GM18517 (cell line): ENCODE measurements at regions not wholly inside any gene's neighbourhood (a gene's known extent, or its start where the extent isn't known, plus 50 kb on each side); places are given as distances from the start of the nearest gene placed in this dataset.
"Not testable (repeated sequence)": the region's sequence is repeated elsewhere in the genome, so short reads cannot be mapped to it uniquely, and the experiment has no call there.

ENCODE experiments used
- ATAC-seq: cut with Tn5 transposase; IDR thresholded peaks from one replicate; pipeline ENCODE4 v1.9.1; 2021; ENCODE audit warnings: mild to moderate bottlenecking, moderate library complexity; ENCODE audit not compliant: unreplicated experiment

DNA sequence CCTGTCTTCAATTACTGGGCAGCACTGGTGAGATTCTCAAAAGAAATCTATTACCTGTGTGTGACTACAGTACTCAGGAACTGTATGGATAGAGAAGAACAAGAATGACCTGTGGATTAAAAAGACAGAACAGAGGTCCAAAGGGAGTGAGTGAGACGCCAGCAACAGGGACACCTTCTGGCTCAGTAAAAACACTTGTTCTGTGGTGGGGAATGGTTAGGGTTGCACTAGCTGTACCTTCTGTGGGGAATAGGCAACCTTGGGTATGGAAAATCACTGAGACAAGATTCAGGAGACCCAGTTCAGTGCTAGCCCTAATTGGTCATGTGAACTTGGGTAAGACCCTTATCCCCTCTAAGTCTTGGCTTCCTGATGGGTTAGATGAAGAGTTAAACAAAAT lies 986.0 kb downstream of the TSN start:
- no peak for ATAC-seq

DNA sequence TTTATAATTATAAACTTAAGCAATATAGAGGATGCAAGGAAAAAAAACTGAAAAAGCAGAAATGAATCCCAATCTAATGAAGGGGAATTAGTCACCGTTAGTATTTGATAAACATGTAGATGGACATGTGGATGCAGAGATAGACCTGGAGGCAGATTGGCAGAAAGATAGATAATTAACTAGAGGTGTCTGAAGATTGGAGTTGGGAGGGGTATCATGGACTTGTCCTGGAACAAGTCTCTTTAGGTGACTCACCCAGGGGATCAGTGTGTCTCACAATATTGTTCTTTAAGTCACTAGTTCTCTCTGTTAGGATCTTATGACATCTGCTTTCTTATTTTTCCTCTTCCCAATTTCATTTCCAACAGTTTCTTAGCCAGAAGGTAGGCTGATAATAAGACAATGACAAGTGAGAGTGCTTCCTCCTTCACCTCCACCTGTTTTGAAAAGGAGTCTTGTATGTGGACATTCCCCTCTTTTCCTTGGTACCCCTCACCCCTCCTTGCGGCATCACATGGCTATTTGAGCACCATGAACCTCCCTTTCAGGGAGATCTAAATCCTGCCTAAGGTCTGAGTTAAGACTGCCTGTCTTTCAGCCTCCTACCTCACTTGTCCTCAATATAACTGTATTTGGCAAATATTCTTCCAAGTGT lies 987.7 kb downstream of the TSN start:
- ATAC-seq = no peak

DNA sequence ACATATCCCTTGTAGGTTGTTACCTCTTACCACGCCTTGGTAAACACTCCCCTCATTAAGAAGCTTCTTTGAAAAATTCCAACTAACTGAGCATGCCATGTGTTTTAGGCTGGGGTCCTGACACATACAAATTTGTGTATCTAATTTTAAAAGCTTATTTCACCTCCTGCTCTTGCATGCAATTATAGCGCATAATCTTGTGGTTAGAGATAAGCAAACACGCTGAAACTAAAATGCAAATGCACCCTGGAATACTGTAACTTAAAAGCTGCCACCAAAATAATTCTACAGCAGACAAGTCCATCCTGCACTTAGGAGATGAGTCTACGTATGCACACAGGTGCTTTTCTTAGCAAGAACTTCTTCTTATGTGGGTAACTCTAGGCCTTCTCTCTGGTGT lies 990.2 kb downstream of the TSN start:
- ATAC-seq = no peak

DNA sequence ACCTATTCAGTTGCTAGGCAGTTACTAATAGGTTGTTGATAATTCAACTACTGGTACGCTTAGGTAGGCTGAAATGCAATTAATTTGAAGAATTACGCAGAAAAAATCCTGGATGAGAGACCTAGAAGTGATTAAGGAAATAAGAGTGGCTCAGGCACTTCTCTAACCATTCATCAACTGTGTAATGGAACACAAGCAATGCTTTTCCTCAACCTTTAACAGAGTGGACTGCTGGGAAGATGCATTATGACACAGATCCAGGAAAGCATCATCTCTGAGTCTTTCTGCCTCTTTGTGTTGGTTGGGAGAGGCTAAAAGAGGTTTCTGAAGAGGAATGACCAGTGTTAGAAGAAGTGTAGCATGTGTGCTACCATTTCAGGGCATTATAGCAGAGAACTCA lies 992.2 kb downstream of the TSN start:
- no peak for ATAC-seq

DNA sequence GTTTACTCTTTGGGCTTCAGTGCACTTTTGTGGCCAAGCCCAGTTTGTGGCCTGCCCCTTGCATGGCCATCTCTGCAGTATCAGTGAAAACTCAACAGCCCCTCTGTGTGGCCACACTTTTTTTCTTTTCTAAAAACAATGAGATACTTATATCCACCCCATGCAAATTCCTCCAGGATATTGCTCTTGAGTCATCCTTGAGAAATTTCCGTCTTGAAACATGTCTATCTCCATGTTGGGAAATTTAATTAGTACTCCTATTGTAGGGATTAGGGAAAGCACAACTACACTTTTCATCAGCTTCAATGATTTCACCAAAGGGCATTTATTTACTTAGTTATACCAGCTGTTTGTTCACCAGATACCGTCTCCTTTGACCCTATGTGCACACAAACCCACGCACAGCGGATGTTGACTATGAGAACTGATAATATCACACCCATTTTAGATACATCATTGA lies 993.1 kb downstream of the TSN start:
- no peak for ATAC-seq

DNA sequence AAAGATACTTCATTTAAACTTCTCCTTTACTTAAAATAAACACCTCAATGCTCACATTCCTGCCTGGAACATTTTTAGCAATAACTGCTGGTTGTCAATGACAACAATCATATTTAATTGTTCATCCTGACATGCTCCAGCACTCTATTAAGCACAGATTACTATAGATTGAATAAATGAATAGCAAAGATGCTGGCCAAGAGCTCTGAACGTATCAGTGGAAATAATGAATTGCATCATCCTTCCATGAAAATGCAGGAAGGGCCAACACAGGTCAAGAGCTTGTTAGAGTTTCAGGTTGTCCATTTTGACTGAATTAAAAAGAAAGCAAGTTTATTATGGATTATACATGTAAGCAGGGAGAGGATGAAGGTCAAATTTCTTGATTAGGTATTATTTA lies 994.0 kb downstream of the TSN start:
- ATAC-seq = no peak

DNA sequence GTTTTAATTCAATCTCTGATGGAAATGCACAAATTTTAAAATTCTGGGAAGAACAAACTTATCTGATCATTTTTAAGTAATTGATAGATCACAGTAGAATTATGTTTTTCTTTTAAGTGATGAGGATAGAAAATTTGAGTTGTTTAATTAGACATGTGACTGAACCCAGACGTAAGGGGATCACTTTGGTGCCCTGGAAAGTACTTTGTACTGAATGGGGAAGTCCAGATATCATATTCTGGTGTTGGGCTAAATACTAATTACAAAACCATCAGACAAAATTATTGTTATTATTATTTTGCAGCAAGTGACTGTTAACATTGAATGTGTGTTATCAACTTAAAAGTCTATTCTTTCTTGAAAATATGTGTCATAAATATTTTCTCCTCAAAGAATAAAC lies 994.6 kb downstream of the TSN start:
- no peak for ATAC-seq

DNA sequence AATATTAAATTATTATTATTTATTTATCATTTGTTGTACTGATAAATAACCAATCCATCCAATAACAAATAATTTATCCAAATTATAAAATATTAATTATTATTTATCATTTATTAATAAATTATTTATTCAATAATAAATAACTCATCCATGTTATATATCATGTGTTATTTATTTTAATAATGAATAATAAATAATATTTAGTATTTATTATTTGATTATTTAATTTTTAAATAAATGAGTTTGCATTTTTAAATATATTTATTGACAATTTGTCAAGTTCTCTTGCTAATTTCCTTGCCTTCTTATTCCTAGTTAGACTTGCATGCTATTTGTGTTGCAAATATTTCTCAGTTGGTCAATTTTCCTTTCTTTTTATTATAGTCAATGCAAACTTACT lies 995.4 kb downstream of the TSN start:
- ATAC-seq = no peak

DNA sequence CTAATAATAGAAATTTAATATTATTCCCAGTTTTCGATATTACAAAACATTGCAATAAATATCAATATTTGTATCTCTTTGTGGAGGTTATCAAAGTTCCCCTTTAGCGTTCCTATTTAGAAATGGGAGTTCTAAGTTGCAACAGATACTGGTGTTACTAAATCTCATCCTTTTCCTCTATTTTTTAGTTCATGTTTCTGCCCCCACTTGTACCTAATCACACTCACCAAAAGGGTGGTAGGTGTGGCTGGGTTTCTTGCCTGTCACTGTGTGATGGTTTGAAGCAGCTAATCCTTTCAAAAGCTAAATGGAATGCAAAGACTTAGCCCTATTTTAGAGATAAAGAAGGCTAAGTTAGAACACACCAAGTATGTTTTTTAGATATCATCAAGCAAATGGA lies 997.9 kb downstream of the TSN start:
- ATAC-seq = no peak

DNA sequence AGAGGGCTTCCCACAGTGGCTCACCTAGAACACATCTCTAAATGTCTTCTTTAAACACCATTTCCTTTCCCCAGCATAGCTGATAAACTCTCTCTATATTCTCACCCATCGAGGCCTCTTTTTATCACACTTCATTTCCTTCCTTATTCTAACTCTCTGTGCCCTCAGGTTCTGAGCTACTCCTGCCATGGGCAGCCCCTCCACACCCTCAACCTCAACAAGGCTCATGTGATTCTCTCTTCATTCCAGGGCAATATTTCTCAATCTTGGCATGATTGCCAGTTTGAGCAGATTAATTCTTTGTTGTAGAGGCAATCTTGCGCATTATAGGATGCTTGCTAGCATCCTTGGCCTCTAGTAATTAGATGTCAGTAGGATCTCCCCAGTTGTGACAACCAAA lies 999.1 kb downstream of the TSN start:
- ATAC-seq = no peak

DNA sequence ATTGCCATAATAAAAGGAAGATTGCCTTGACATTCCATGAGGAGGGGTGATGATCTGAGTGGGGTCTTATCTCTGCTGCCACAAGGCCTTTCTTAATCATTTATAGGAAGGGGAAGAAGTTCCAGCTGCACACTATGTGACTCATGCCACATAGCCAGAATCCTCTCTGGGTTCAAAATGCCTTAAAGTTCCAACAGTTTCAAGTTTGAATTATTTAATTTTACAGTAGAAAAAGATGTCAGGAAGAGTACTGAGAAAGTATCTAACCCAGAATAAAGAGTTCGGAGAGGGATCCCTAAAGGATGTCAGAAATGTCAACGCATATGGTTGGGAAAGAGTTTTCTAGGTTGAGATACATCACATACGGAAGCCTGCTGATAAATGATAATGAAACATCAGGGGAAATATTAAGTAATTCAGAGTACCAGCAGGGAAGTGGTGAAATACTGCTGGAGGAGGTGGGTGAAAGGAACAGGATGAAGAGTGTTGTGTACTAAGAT lies 999.9 kb downstream of the TSN start:
- no peak for ATAC-seq

DNA sequence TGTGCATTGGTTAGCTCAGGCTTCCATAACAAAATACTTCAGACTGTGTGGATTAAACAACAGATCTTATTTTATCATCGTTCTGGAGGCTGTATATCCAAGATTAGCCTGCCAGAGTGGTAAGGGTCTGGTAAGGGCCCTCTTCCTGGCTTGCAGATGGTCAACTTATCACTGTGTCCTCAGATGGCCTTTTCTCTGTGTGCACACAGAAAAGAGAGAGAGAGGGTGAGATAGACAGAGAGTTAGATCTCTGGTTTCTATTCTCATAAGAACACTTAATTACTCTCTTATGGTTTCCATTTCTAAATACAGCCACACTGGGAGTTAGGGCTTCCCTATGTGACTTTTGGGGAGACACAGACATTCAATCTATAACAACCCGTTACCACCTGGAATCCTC lies 1003.5 kb downstream of the TSN start:
- ATAC-seq = no peak

DNA sequence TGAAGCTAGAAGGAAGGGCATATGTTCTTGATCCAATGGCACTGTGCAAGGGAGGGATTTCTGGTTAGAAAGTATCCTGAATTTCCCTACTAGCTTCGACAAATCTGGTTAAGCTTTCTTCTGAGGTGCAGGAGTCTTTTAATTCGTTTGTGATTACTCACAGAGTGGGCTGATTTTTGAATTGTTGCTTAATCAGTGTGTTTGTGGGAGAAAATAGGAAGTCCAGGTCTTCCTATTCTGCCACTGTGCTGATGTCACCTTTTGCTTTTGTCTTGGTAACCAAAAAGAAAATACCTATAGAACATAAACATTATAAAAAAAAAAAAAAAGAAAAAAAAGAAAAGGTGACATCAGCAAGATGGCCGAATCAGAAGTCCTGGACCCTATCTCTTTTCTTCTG lies 1008.6 kb downstream of the TSN start:
- ATAC-seq = no peak

DNA sequence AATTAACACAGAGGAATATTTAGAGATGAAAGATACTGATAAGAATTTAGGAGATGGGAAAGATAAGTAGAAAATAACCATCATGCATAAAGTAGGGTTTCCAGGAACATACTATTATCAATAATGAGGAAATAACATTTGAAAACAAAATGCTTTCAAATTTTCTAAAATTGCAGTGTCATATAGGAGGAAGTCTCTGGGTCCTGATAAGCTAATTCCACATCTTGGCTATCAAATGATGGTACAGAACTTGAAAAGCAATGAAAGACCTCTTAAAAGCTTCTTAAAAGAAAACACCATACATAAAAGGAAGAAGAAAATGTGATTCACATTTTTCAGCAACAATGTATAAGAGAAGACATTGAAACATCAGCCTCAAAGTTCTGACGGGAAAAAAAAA lies 1024.8 kb downstream of the TSN start:
- no peak for ATAC-seq

DNA sequence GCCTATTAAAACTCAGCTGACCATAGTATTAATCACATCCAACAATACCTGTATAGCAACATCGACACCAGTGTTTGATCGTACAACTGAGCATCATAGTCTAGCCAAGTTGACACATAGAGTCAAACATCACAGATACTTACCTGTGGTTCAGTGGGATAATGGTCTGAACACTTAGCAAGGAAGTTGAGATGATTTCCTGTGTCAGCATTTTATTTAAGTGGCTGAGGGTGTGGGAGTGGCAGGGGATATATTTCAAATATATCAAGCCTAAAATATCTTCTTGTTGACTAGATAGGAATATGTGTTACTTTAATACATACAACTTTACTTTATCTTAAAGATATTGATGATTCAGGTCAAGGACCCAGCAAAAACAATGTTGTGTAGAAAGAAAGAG lies 1038.6 kb downstream of the TSN start:
- ATAC-seq = no peak

DNA sequence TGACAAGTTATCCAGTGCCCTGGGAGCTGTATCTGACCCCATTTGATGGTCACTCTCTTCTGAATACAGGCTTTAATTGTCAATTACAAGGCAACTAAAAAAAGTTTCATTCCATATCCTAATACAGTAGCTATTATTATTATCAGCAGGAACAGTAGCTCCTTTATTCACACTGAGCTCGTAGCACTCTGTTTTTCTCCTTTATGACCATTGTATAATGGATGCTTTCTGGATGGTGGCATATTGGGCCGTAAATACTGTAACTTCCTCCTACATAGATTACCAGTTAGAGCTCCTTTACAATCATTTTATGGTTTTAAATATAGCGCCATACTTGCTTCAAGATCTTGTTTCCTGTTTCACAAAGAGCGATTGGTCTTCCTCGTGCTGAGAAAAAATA lies 1040.3 kb downstream of the TSN start:
- no peak for ATAC-seq

DNA sequence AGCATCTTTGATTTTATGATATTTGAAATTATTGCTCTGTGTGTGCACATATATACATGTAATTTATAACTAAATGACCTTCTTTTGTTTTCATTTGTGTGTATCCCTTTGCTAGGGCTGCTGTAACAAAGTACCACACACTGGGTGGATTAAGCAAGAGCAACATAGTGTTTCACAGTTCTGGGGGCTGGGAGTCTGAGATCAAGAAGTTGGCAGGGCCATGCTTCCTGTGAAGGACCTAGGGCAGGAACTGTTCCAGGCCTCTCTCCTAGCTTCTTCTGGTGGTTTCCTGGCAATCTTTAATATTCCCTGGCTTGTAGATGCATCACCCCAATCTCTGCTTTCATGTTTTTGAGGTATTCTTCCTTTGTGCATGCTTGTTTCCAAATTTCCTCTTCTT lies 1043.9 kb downstream of the TSN start:
- ATAC-seq = no peak

DNA sequence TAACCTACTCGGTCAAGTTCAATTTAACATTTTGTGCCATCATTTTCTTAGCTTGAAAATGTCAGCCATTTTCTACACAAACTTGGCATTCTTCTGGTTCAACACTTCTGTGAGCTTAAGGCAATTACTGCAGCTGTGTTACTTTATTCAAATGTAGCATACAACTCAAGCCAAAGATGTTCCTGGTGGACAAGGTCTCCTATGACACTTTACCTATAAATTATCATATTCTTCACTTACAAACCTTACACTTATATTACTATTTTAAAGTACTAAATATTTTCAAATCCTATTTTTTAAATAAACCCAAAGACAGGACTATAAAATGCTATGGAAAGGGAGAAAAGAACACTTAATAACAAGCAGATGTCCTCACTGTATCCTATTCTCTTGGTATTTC lies 1045.3 kb downstream of the TSN start:
- no peak for ATAC-seq

DNA sequence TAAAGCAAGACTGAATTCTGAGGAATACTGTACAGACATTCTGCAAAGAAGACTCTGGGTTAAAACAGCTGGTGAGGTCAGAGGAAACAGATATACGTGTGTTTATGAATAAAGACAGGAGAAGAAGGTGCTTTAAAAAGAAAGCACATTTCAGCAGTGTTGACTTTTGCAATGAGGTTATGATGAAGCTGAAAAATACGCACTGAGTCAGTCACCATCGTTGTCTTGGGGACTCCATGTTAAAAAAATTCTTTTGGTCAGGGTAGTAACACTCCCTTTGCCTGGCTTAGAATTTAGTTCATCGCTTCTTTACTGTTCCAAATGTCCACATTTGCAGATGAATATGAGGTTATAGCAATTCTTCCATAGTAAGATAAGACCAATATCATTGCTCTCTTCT lies 1049.0 kb downstream of the TSN start:
- ATAC-seq = no peak

DNA sequence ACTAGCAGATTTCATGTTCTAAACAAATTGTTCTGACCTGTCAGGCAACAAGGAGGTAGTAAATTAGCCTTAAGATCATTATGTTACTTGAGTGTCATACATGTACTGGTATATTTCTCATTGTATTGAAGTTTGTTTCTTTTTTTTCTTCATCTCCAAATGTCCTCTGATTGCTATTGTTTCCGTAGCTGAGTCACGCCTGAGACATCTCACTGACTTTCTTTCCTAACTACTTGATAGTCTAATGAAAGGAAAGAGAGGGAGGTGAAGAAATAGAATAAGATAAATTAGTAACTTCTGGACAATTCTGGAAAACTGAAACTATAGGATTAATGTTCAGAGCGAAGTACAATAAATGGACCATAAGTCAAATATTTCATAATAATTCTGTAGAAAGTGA lies 1049.9 kb downstream of the TSN start:
- ATAC-seq = no peak

DNA sequence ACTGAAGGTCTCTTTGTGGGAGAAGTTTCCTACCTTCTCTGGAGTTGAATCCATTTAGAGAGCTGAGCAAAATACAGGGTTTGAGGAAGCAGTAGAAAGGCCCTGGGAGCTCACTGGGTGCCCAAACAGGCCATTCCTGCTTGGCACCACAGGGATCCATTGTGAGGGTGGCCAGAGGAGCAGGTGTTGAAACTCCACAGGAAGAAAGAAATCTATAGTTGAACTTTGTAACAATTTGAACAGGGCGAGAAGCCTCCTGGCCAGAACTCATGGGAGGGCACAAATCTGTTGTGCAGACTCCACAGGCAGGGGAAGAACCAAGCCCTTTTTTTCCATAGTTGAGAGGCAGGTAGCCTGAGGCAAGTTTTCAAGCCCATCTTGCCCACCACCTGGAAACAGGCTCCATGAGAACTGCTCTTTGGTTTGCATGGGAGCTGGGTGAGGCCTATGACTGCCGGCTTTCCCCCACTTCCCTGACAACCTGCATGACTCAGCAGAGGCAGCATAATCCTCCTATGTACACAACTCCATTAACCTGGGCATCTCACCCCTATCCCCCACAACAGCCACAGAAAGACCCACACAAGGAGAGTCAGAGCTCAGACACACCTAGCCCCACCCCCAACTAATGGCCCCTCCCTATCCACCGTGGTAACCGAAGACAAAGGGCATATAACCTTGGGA lies 1053.0 kb downstream of the TSN start:
- ATAC-seq = no peak

DNA sequence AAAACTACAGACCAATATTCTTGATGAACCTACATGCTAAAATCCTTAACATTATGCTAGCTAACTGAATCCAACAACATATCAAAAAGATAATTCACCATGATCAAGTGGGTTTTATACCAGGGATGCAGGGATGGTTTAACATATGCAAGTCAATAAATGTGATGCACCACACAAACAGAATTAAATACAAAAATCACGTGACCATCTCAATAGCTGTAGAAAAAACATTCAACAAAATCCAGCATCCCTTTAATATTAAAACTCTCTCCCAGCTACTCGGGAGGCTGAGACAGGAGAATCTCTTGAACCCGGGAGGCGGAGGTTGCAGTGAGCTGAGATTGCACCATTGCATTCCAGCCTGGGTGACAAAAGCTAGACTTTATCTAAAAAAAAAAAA lies 1056.8 kb downstream of the TSN start:
- not testable (repeated sequence) for ATAC-seq

DNA sequence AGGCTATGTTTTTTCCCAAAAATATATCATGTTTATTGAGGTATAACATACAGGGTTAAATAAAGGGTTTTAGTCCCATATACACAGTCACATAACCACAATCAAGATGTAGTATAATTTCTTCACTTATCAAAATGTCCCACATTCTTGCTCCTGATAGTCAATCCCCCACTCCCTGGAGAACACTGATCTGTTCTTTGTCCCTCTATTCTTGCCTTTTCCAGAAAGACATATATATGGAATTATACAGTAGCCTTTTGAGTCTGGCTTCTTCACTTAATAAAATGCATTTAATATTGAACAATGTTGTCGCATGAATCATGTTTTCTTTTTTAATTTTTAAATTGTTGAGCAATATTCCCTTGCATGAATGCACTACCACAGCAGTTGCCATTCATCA lies 1059.7 kb downstream of the TSN start:
- no peak for ATAC-seq
